Prostate gland (tissue), 2 donors: ENCODE measurements at regions not wholly inside any gene's neighbourhood (a gene's known extent, or its start where the extent isn't known, plus 50 kb on each side); places are given as distances from the start of the nearest gene placed in this dataset.
"Not testable (repeated sequence)": the region's sequence is repeated elsewhere in the genome, so short reads cannot be mapped to it uniquely, and the experiment has no call there.

Experiments used
- DNase-seq: peaks from one replicate; pipeline ENCODE4 v3.0.0-alpha.2; 2019; ENCODE audit warnings: low spot score
- H3K27ac ChIP-seq, 2 donors: fragments of 200-600 bp; sonication (generic); 2 replicates each; pipeline ENCODE4 v1.5.1; 2017 to 2019
- H3K27me3 ChIP-seq: fragments of 200-600 bp; sonication (generic); replicated peaks from 2 replicates; pipeline ENCODE4 v1.5.1; 2019; ENCODE audit not compliant: insufficient read depth
- H3K36me3 ChIP-seq, 2 donors: fragments of 200-600 bp; sonication (generic); 1 replicate in 1 of 2; 2 replicates in 1 of 2; pipeline versions ENCODE4 v1.5.1 to v1.8.1; 2017 to 2019
- H3K4me1 ChIP-seq: fragments of 200-600 bp; sonication (generic); replicated peaks from 2 replicates; pipeline ENCODE4 v1.5.1; 2019
- H3K4me3 ChIP-seq, 2 donors: fragments of 200-600 bp; sonication (generic); 2 replicates each; pipeline ENCODE4 v1.5.1; 2017 to 2019
- H3K9me3 ChIP-seq: fragments of 200-600 bp; sonication (generic); 2 replicates; pipeline ENCODE4 v1.5.1; 2017
- CTCF ChIP-seq, 4 experiments: fragments of 200-600 bp in 2 of 4; fragments of 450-650 bp in 2 of 4; sonication (generic) in 2 of 4; IDR thresholded peaks; 1 replicate in 3 of 4; 2 replicates in 1 of 4; pipeline ENCODE4 v1.5.1; 2016 to 2019; ENCODE audit warnings: antibody characterized with exemption in 4 of 4, mild to moderate bottlenecking in 2 of 4, moderate library complexity in 2 of 4
- POLR2A ChIP-seq: fragments of 450-650 bp; IDR thresholded peaks from one replicate; pipeline ENCODE4 v1.6.1; 2016; ENCODE audit warnings: antibody characterized with exemption, mild to moderate bottlenecking
- POLR2AphosphoS5 ChIP-seq: sonication (generic); formaldehyde crosslinking; IDR thresholded peaks from one replicate; pipeline ENCODE4 v1.6.1; 2017; ENCODE audit warnings: antibody characterized with exemption
- WGBS: methylation state at CpG from one replicate; pipeline ENCODE4 v1.1.5; 2018; 5-methylcytosine and 5-hydroxymethylcytosine counted together
- intact Hi-C: fragments of 100-400 bp; cut with DNase I; formaldehyde crosslinking; loops from one replicate; pipeline ENCODE4 v1.14.2; 2022

- no peak for DNase-seq
Measured at GRCh38 chr20:48019940-48020339, 234.7 kb upstream of the SULF2 start.

GRCh38 chr20:48019496-48019895 lies 234.2 kb upstream of the SULF2 start:
- no peak for DNase-seq
- Histone ChIP-seq H3K27ac (no peak overlapping the region), H3K36me3 (no peaks in the 10 kb centered on the region), H3K4me1 (no peaks in the 10 kb centered on the region), H3K9me3 (no peaks in the 10 kb centered on the region), H3K27me3 (no peaks in the 10 kb centered on the region), H3K4me3 (no peak overlapping the region)
- intact Hi-C loops: no loop called here
- WGBS: 93% methylated on average over 4 of the region's 4 CpGs
- TF ChIP-seq POLR2AphosphoS5: no peak
- no peak for TF ChIP-seq POLR2A
- no peak for TF ChIP-seq CTCF (IDR thresholded peaks at IDR 0.05)

More at GRCh38 chr20:48019940-48020339, 234.7 kb upstream of the SULF2 start:
- Histone ChIP-seq H3K9me3 (no peaks in the 10 kb centered on the region), H3K27me3 (no peaks in the 10 kb centered on the region), H3K36me3 (no peaks in the 10 kb centered on the region), H3K4me3 (no peak overlapping the region), H3K27ac (no peak overlapping the region), H3K4me1 (no peaks in the 10 kb centered on the region)
- 89% methylated on average over 6 of the region's 6 CpGs for WGBS
- TF ChIP-seq CTCF (IDR thresholded peaks at IDR 0.05): no peak
- TF ChIP-seq POLR2A: no peak
- no peak for TF ChIP-seq POLR2AphosphoS5
- intact Hi-C loops: no loop called here

- H3K9me3 ChIP-seq, H3K36me3 ChIP-seq, intact Hi-C loops, H3K4me3 ChIP-seq, DNase-seq, H3K4me1 ChIP-seq, H3K27ac ChIP-seq, H3K27me3 ChIP-seq: not testable (repeated sequence)
- 78% methylated on average over 6 of the region's 6 CpGs for WGBS
Measured at GRCh38 chr20:48018851-48019250, 233.6 kb upstream of the SULF2 start.

GRCh38 chr20:48017992-48018391 lies 232.7 kb upstream of the SULF2 start:
- Histone ChIP-seq H3K4me1 (no peaks in the 10 kb centered on the region), H3K9me3 (no peaks in the 10 kb centered on the region), H3K27ac (no peak overlapping the region), H3K4me3 (no peak overlapping the region), H3K27me3 (no peaks in the 10 kb centered on the region), H3K36me3 (no peaks in the 10 kb centered on the region)
- TF ChIP-seq POLR2A: no peak
- no peak for TF ChIP-seq CTCF (IDR thresholded peaks at IDR 0.05)
- no peak for TF ChIP-seq POLR2AphosphoS5
- no peak for DNase-seq
- intact Hi-C loops: no loop called here
- WGBS: 80% methylated on average over 4 of the region's 4 CpGs

GRCh38 chr20:48017509-48017908 lies 232.2 kb upstream of the SULF2 start:
- H3K27ac ChIP-seq: no peak overlapping the region
- TF ChIP-seq CTCF (IDR thresholded peaks at IDR 0.05) (no peak), POLR2AphosphoS5 (no peak), POLR2A (no peak)
- intact Hi-C loops: no loop called here
- H3K36me3 ChIP-seq: no peaks in the 10 kb centered on the region
- no peak for DNase-seq
- H3K4me3 ChIP-seq: no peak overlapping the region
- 45% methylated on average over 2 of the region's 2 CpGs for WGBS
- H3K4me1 ChIP-seq: no peaks in the 10 kb centered on the region
- no peaks in the 10 kb centered on the region for H3K9me3 ChIP-seq
- H3K27me3 ChIP-seq: no peaks in the 10 kb centered on the region
